H9 (cell line): ENCODE measurements at regions not wholly inside any gene's neighbourhood (a gene's known extent, or its start where the extent isn't known, plus 50 kb on each side); places are given as distances from the start of the nearest gene placed in this dataset.

Experiments used
- DNase-seq: peaks from one replicate; pipeline ENCODE4 v3.0.0-alpha.2; 2017
- H2AFZ ChIP-seq: one replicate; pipeline ENCODE4 v1.6.1; 2013; ENCODE audit warnings: mild to moderate bottlenecking, low read length, control low read depth, moderate library complexity
- H2AK5ac ChIP-seq: 2 replicates; pipeline ENCODE4 v1.6.1; 2013; ENCODE audit warnings: low read length, control low read depth, mixed read lengths; ENCODE audit not compliant: insufficient read length
- H2BK120ac ChIP-seq: one replicate; pipeline ENCODE4 v1.6.1; 2013; ENCODE audit warnings: low read depth, mild to moderate bottlenecking, low read length, control low read depth, inconsistent platforms; ENCODE audit not compliant: poor library complexity, severe bottlenecking
- H2BK12ac ChIP-seq: 2 replicates; pipeline ENCODE4 v1.6.1; 2013; ENCODE audit warnings: low read length, control low read depth, mixed read lengths, low read depth; ENCODE audit not compliant: insufficient read length
- H2BK15ac ChIP-seq: 2 replicates; pipeline ENCODE4 v1.6.1; 2013; ENCODE audit warnings: low read depth, low read length, control low read depth
- H2BK20ac ChIP-seq: one replicate; pipeline ENCODE4 v1.6.1; 2013; ENCODE audit warnings: low read depth, mild to moderate bottlenecking, low read length, control low read depth, inconsistent platforms; ENCODE audit not compliant: poor library complexity, severe bottlenecking
- H2BK5ac ChIP-seq: 2 replicates; pipeline ENCODE4 v1.6.1; 2013; ENCODE audit warnings: low read length, control low read depth, mixed read lengths; ENCODE audit not compliant: insufficient read length
- H3K14ac ChIP-seq: 2 replicates; pipeline ENCODE4 v1.6.1; 2013; ENCODE audit warnings: low read length, control low read depth; ENCODE audit not compliant: insufficient read depth
- H3K18ac ChIP-seq: 2 replicates; pipeline ENCODE4 v1.6.1; 2013; ENCODE audit warnings: low read depth, mild to moderate bottlenecking, mixed read lengths, low read length, control low read depth; ENCODE audit not compliant: insufficient read length
- H3K23ac ChIP-seq: 2 replicates; pipeline ENCODE4 v1.6.1; 2013; ENCODE audit warnings: low read length, control low read depth, mixed read lengths, low read depth; ENCODE audit not compliant: insufficient read length
- H3K23me2 ChIP-seq: 2 replicates; pipeline ENCODE4 v1.6.1; 2013; ENCODE audit warnings: low read depth, mild to moderate bottlenecking, mixed read lengths, low read length, control low read depth; ENCODE audit not compliant: insufficient read length, poor library complexity, severe bottlenecking
- H3K27ac ChIP-seq: 2 replicates; pipeline ENCODE4 v1.5.1; 2013; ENCODE audit warnings: low read length, control low read depth, mixed read lengths, low read depth; ENCODE audit not compliant: insufficient read length
- H3K27me3 ChIP-seq: 2 replicates; pipeline ENCODE4 v1.6.1; 2013; ENCODE audit warnings: low read length, control low read depth, inconsistent platforms; ENCODE audit not compliant: insufficient read depth
- H3K4ac ChIP-seq: 2 replicates; pipeline ENCODE4 v1.6.1; 2013; ENCODE audit warnings: low read depth, mild to moderate bottlenecking, control low read depth, inconsistent platforms, low read length, moderate library complexity
- H3K4me1 ChIP-seq: 2 replicates; pipeline ENCODE4 v1.6.1; 2013; ENCODE audit warnings: low read length, control low read depth, inconsistent platforms; ENCODE audit not compliant: insufficient read depth
- H3K4me2 ChIP-seq: 2 replicates; pipeline ENCODE4 v1.6.1; 2013; ENCODE audit warnings: low read length, control low read depth, mixed read lengths; ENCODE audit not compliant: insufficient read length, insufficient read depth
- H3K56ac ChIP-seq: 2 replicates; pipeline ENCODE4 v1.6.1; 2013; ENCODE audit warnings: low read depth, mild to moderate bottlenecking, mixed read lengths, low read length, control low read depth; ENCODE audit not compliant: insufficient read length
- H3K79me1 ChIP-seq: 2 replicates; pipeline ENCODE4 v1.6.1; 2013; ENCODE audit warnings: low read depth, mild to moderate bottlenecking, moderate library complexity, low read length, control low read depth, inconsistent platforms; ENCODE audit not compliant: insufficient read depth, poor library complexity, severe bottlenecking
- H3K79me2 ChIP-seq: 2 replicates; pipeline ENCODE4 v1.6.1; 2013; ENCODE audit warnings: low read length, control low read depth, inconsistent platforms; ENCODE audit not compliant: insufficient read depth
- H3K9ac ChIP-seq: 2 replicates; pipeline ENCODE4 v1.6.1; 2013; ENCODE audit warnings: low read length, control low read depth, mixed read lengths; ENCODE audit not compliant: insufficient read length; ENCODE audit errors: extremely low read depth
- H3K9me3 ChIP-seq: one replicate; pipeline ENCODE4 v1.6.1; 2013; ENCODE audit warnings: low read depth, low read length, inconsistent platforms; ENCODE audit not compliant: control insufficient read depth
- H3T11ph ChIP-seq: one replicate; pipeline ENCODE4 v1.6.1; 2013; ENCODE audit warnings: mild to moderate bottlenecking, low read length, control low read depth, inconsistent platforms
- H4K20me1 ChIP-seq: one replicate; pipeline ENCODE4 v1.6.1; 2013; ENCODE audit not compliant: control insufficient read depth, insufficient read length, insufficient read depth
- H4K5ac ChIP-seq: 2 replicates; pipeline ENCODE4 v1.6.1; 2013; ENCODE audit warnings: low read depth, mild to moderate bottlenecking, mixed read lengths, low read length, control low read depth; ENCODE audit not compliant: insufficient read length
- H4K8ac ChIP-seq: replicated peaks from 2 replicates; pipeline ENCODE4 v1.6.1; 2013; ENCODE audit warnings: low read length, control low read depth, mixed read lengths, low read depth; ENCODE audit not compliant: insufficient read length
- H4K91ac ChIP-seq: 2 replicates; pipeline ENCODE4 v1.6.1; 2013; ENCODE audit warnings: low read depth, mild to moderate bottlenecking, moderate library complexity, mixed read lengths, low read length, control low read depth; ENCODE audit not compliant: insufficient read length
- H3K27ac Mint-ChIP-seq, 3 experiments: 2 replicates in 2 of 3; 3 replicates in 1 of 3; pipeline ENCODE4 v1.8.0; 2020 to 2021; ENCODE audit warnings: mixed read lengths in 3 of 3, mild to moderate bottlenecking in 1 of 3, moderate library complexity in 1 of 3
- H3K27me3 Mint-ChIP-seq: 2 replicates; pipeline ENCODE4 v1.8.0; 2021; ENCODE audit warnings: low read depth, mild to moderate bottlenecking, moderate library complexity, mixed read lengths
- H3K36me3 Mint-ChIP-seq, 3 experiments: 2 replicates in 2 of 3; 3 replicates in 1 of 3; pipeline ENCODE4 v1.8.0; 2020 to 2021; ENCODE audit warnings: low read depth in 3 of 3, mixed read lengths in 3 of 3; ENCODE audit not compliant: insufficient read depth in 1 of 3
- H3K4me1 Mint-ChIP-seq, 2 experiments: 2 replicates each; pipeline ENCODE4 v1.8.0; 2020; ENCODE audit warnings: mixed read lengths in 2 of 2
- H3K4me3 Mint-ChIP-seq, 2 experiments: 2 replicates in 1 of 2; 3 replicates in 1 of 2; pipeline ENCODE4 v1.8.0; 2020 to 2021; ENCODE audit warnings: mild to moderate bottlenecking in 2 of 2, mixed read lengths in 2 of 2, moderate library complexity in 1 of 2
- H3K9me3 Mint-ChIP-seq, 2 experiments: 2 replicates in 1 of 2; 3 replicates in 1 of 2; pipeline ENCODE4 v1.8.0; 2020; ENCODE audit warnings: mild to moderate bottlenecking in 2 of 2, mixed read lengths in 2 of 2, moderate library complexity in 1 of 2
- CTCF ChIP-seq: fragments of 200-600 bp; sonication (generic); conservative IDR thresholded peaks from 3 replicates; pipeline ENCODE4 v1.8.0; 2021; ENCODE audit warnings: antibody characterized with exemption, mild to moderate bottlenecking
- WGBS: extraction: QIAGEN DNeasy Blood & Tissue Kit; methylation state at CpG from one replicate; pipeline ENCODE4 v1.1.7; 2013; ENCODE audit warnings: missing lambda C conversion rate, low lambda C conversion rate, mixed read lengths; ENCODE audit not compliant: insufficient read length; ENCODE audit errors: extremely low coverage; 5-methylcytosine and 5-hydroxymethylcytosine counted together

GRCh38 chr2:160820691-160821090, 327.1 kb upstream of the RBMS1 start:
- Histone ChIP-seq H3T11ph (no peak overlapping the region), H3K18ac (no peak overlapping the region), H3K9me3 (no peaks in the 10 kb centered on the region), H4K8ac (no peak overlapping the region), H4K5ac (no peak overlapping the region), H2BK15ac (no peak overlapping the region; the same call in 1 of the 2 replicates), H2AK5ac (no peak overlapping the region), H3K79me2 (no peaks in the 10 kb centered on the region), H3K9ac (no peak overlapping the region), H4K20me1 (no peaks in the 10 kb centered on the region), H3K27me3 (no peaks in the 10 kb centered on the region), H3K4ac (no peak overlapping the region), H2BK5ac (no peak overlapping the region), H3K79me1 (no peaks in the 10 kb centered on the region), H3K27ac (no peak overlapping the region), H3K4me2 (no peak overlapping the region), H2BK20ac (no peak overlapping the region), H3K4me1 (no peaks in the 10 kb centered on the region), H3K23me2 (no peaks in the 10 kb centered on the region), H3K14ac (no peak overlapping the region), H2AFZ (no peak overlapping the region), H2BK120ac (no peak overlapping the region), H3K56ac (no peak overlapping the region), H3K23ac (no peak overlapping the region), H4K91ac (no peak overlapping the region), H2BK12ac (no peak overlapping the region)
- no peak for TF ChIP-seq CTCF
- Mint-ChIP-seq H3K4me3 (no peak overlapping the region), H3K36me3 (peaks cover 2 to 26% (median 3%) of the 10 kb centered on the region in 3 experiments; a peak in 4 of 7 replicates), H3K27me3 (no peaks in the 10 kb centered on the region), H3K4me1 (no peaks in the 10 kb centered on the region), H3K9me3 (peaks cover 22 to 28% of the 10 kb centered on the region in 2 experiments), H3K27ac (no peak overlapping the region)
- no CpG with 5 or more reads among the region's 7 CpGs for WGBS
- no peak for DNase-seq
